HL-60 (cell line): ENCODE measurements at regions not wholly inside any gene's neighbourhood (a gene's known extent, or its start where the extent isn't known, plus 50 kb on each side); places are given as distances from the start of the nearest gene placed in this dataset.

Source experiments
- GABPA ChIP-seq: IDR thresholded peaks from 2 replicates; pipeline ENCODE4 v1.6.1; 2012; ENCODE audit warnings: low read depth
- TF ChIP-seq, protein P1 (sequence below): IDR thresholded peaks from one replicate; pipeline ENCODE4 v1.5.1; 2011; ENCODE audit warnings: low read length, control low read depth, inconsistent platforms; ENCODE audit not compliant: insufficient read depth

DNA sequence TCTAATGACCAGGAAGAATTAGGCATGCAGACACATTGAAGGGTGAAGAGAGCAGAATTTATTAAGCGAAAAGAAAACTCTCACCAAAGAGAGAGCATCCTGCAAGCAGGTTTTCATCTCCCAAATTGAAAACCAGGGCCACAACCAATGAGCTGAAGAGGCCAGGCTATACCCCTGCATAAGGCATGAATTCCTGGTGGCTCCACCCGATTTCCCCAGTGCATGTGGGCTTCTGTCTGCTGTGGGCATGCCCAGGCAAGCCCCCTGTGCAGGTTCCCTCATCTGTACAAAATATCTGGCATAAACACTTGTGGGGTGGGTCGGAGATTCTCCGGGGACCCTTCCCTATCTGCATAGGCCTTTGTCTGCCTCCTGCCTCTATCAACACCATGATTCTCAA lies 621.6 kb upstream of the LRRTM1 start:
- TF ChIP-seq, protein P1, sequence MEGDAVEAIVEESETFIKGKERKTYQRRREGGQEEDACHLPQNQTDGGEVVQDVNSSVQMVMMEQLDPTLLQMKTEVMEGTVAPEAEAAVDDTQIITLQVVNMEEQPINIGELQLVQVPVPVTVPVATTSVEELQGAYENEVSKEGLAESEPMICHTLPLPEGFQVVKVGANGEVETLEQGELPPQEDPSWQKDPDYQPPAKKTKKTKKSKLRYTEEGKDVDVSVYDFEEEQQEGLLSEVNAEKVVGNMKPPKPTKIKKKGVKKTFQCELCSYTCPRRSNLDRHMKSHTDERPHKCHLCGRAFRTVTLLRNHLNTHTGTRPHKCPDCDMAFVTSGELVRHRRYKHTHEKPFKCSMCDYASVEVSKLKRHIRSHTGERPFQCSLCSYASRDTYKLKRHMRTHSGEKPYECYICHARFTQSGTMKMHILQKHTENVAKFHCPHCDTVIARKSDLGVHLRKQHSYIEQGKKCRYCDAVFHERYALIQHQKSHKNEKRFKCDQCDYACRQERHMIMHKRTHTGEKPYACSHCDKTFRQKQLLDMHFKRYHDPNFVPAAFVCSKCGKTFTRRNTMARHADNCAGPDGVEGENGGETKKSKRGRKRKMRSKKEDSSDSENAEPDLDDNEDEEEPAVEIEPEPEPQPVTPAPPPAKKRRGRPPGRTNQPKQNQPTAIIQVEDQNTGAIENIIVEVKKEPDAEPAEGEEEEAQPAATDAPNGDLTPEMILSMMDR, result no peak
- TF ChIP-seq GABPA, result no peak
